NCI-H226 (cell line): ENCODE measurements at regions not wholly inside any gene's neighbourhood (a gene's known extent, or its start where the extent isn't known, plus 50 kb on each side); places are given as distances from the start of the nearest gene placed in this dataset.
"Not testable (repeated sequence)": the region's sequence is repeated elsewhere in the genome, so short reads cannot be mapped to it uniquely, and the experiment has no call there.

Experiments
- DNase-seq: peaks from one replicate; pipeline ENCODE4 v3.0.0-alpha.2; 2015

GRCh38 chr2:11997142-11997541, 250.7 kb downstream of the LPIN1 start:
- DNase-seq = no peak

- DNase-seq = no peak
Observed at GRCh38 chr2:11998218-11998617, 251.8 kb downstream of the LPIN1 start.

DNA sequence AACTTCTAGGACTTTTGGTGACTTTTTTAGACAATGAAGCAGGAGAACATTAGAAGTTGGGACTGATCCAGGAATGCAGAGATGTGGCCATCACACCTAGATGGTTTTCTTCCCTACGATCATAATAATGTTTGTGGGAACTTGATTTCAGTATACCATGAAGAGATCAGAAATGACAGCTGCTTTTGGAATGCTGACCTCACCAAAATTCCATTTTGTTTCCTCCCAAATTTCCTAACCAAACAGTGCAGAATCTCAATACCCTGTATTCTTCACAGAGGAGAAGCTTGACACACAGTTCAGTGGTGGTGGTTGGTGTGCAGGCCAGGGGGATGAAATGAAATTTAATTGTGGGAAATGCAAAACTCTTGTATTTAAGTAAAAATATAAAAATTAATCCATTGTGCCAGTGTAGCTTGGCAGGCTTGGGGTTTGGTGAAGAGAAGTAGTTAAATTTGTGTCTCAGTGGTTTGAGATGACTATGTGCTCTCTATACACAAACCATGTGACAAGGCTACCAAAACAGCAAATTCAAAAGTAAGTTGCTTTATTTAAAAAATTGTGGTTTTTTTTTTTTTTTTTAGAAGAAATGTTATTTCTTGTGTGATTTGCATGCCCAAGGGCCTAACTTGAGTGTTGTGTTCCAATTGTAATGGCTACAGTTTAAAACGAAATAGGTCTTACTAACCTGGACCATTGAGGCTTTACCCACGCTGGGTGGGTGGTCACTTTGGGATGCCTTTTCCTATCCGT, 252.4 kb downstream of the LPIN1 start:
- peak; percentile 62 for DNase-seq

DNA sequence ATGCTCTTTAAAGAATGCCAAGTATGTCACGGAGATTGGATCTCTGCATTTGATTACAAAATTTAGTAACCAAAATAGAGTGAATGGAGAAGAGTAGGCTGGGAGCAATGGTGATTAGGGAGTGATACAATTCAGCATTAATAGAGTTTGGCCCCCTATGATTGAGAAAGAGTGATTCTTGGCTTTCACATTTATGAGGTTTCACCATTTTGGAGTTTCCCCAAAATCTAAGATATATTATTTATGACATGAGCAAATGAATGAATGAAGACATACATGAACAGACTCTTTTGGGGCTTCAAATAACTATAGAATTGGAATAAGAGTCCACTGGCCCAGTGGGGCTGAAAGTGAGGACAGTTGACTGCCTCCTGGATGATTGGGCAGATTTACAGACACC, 255.2 kb downstream of the LPIN1 start:
- no peak for DNase-seq

DNA sequence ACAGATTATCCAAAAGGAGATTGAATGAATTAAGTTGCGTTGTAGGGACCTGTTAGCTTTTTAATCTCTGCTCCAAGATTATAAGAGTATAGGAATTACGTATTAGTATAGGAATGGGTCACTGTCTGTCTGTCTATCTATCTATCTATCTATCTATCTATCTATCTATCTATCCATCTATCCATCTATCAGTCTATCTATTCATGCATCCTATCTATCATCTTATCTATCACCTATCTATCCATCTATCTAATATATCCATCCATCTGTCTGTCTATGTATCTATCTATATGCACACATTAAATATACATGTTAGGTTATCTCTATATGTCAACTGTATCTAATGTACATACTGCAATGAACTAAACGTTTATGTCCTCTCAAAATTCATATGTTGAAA, 255.8 kb downstream of the LPIN1 start:
- no peak for DNase-seq

GRCh38 chr2:12004713-12005112, 258.3 kb downstream of the LPIN1 start:
- DNase-seq = no peak

DNA sequence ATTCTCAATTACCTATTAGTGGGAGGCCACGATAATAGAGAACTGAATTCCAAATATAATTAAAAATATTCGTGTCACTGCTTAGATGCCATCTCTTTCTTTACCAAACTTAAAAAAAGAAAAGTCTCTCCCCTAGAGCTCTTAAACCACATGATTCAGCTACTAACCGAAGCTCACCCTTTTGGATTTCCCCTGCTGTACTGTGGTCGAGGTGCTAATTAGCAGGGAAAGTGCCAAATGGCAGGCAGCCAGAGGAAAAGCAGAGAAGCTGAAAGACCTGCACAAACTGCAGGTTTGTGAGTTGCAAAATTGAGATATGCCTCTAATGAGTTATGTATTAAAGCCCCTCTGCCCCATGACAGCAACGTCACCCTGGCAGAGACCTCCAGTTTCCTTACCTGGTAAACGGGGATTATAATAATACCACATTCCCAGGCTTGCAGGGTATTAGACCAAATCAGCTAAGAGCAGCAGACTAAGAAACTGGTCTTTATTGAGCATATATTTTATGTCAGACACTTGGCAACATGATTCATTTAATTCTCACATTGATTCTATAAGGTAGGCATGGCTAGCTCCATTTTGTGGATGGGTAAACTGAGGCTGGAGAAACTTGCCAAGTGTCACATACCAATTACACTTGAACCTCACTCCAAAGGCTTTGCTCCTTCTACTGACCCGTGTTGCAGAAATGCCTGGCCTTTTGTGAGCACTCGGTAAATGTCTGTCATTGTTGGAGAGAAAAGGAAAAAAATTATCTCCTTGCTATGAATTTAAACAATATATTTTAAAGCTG, 259.7 kb downstream of the LPIN1 start:
- DNase-seq = peak; percentile 42

DNA sequence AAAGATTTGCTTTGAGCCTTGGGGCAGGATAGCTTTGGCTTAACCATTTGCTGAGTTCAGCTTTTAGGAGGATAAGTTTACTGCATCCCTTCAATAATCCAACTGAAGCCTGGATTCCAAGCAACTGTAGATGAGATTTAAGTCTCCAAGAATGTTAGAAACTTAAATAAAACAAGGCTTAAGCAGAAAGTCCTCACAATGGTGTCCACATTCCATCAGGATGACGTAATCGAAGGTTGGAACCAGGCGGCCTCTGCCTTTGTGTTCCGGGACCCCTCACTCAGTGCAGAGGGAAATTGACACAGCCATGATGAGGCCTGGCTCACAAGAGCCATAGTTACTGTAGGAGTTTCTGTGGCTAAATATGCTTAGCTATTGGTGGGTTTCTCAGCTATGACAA, 260.4 kb downstream of the LPIN1 start:
- peak; percentile 17 for DNase-seq

DNA sequence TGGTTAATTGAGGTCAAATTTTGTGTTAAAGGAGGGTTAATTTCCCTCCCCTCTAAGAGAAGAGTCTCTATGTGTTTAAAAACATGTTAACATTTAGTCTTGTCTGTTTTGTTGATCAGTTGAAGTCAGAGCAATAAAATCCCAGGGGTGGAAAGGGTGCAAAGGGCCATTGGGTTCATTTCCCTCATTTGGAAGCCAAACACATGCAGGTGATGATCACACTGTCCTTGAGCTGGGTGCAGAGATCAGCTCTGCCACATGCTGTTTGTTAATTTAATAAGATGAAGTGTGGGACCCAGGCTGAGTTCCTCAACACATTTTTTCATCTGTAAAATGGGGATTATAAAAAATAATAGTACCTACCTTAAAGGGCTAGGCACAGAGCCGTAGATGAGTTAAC, 260.9 kb downstream of the LPIN1 start:
- DNase-seq = no peak

DNA sequence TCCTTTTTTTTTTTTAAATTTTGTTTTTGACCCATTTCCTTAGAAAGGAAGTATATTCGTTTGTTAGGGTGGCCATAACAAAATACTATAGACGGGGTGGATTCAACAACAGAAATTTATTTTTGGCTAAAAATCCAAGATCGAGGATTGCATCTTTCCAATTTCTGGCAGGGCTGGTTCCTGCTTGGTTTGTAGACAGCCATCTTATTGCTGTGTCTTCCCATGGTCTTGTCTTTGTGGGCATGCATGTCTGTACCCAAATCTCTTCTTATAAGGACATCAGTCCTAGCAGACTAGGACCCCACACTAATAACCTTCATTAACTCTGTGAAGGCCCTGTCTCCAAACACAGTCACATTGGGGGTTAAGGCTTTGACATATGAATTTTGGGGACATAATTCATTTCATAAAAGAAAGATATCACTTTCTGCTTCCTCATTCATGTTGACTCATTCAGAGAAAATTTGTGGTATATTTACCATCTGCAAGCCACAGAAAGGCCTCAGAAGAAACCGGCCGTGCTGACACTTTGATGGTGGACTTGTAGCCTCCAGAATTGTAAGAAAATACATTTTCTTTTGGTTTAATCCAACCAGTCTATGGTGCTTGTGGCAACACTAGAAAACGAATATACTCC, 262.1 kb downstream of the LPIN1 start:
- peak; percentile 40 for DNase-seq

DNA sequence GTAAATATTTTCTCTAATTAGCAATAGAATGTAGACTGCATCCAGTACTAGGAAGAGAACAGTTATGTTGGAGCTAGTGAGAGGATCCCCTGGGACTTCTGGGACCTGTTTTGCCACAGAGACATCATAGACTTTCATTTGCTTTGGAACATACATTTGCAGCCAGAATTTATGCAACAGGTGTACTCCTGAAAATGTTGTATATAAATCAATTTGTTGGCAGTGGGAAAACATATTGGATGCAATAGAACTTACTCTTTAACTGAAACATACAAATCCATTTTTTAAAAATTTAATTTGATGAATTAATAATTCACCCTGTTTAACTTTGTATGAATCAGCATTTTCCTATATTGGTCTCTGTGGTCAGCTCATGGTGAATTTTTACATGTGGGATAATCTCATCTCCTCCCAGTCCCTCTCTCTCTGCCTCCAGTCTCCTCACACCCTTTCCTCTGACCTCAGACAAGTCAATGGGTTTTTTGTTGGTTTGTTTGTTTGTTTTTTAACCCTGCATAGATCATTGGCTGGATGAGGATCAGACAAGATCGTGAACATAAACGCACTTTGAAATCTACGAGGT, 263.0 kb downstream of the LPIN1 start:
- DNase-seq = no peak

DNA sequence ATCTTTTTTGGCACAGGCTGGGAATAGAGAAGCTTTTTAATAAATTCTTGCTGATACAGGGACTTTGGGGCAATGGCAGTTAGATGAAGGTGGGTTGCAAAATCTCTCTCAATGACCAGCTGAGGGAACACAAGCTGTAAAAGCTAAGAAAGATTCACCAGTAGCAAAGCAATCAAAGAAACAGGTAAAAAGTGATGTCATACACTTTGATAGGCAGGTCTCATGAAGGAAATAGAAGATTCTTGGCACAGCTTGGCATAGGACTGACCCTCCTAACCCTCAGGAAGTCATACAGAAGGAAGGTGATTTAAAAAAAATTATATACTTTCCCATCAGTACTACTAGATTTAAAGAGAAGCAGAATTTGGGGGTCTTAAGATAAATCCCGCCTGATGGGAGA, 263.6 kb downstream of the LPIN1 start:
- DNase-seq = no peak

DNA sequence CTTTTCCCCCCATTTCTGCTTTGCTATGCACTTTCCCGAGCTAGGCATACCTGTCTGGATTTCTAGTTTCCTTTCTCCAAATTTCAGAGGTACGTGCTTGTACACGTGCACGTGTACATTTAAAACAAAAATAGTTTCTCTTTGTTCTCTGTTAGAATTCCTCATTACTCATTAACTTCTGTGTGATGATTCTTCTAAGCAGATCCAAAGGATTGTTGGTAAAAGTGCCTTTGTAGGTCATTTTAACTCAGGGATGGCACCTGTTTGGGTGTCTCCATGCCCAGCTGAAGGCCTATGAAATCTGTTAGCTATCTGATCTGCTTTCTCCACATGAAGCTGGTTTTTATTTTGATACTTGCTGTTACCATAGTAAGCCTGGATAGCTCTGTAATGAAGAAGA, 264.3 kb downstream of the LPIN1 start:
- DNase-seq = no peak

DNA sequence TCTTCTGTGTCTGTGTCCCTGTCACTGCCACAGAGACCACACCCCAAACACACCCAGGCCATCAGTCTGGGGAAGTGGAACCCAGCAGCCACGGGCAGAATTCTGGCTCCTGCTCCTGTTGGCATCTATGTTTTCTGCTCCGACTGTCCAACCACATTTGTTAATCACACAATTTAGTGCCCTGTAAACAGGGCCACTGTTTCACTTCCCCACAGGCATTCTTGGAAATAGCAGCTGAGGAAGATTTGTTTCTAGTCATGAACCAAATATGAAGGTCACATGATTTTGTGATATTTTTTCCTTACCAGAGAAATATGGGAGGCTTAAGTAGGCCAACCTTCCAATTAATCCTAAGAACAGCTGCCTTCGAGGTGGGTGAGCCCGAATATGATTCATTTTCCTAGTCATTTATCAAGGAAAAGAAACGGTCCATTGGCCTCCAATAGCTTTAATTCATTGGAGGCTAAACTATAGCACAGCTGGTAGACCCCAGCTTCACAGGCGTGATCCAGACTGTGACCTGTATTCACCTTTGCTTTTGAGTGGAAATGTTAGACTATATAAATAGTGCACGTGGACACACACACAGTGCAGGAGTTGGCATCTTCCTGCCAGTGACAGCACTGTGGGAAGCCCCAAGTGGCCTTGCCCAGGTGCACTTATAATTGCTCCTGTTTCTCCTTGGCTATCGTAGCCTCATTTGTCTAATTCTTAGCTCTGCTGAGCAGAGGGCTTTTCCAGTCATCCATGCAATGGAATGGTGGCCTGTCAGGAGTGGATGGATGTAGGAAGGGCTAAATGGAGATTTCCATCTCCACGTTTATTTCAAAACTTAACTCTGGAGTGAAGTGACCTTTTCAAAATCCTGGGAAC, 267.9 kb downstream of the LPIN1 start:
- no peak for DNase-seq

DNA sequence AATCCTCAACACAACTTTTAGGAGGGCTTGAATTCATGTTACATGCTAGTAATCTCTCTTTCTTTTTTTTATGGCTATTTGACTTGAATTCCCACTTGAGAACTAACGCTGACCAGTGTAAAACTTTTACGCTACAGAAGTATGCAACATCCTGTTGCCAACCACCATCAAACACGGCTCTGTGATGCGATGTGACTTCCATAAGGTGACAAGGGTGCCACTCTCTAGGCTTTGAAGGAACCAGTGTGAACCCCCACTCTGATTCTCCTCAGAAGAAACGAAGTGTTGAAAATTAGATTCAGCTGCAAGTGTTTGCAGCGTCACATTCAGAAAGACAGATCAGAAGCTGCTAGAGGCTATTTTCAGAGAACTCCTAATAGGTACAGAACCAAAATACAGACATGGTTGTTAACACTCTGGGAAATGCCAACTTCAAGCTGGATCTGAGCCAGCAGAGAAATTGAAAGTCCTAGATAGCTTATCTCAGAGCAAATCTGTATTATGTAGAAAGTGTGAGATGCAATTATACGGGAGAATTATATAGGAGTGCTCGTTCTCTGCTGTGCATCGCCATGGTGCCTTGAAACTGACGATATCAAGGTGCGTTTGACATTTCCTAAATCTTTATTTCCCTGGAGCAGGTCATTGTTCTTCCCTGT, 271.2 kb downstream of the LPIN1 start:
- DNase-seq = no peak

DNA sequence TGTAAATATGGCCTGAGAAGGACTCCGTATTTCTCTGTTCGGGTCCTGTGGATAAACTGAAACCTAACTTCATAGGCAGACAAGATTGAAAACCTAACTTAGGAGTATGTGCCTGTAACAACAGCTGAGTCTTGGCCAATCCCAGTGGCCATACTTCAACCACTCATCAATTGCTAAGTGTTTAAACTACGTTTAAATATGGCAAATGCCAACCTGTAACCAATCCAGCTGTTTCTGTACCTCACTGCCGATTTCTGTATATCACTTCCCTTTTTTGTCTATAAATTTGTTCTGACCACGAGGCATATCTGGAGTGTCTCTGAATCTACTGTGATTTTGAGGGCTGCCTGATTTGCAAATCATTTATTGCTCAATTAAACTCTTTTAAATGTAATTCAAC, 272.3 kb downstream of the LPIN1 start:
- not testable (repeated sequence) for DNase-seq

- no peak for DNase-seq
Observed at GRCh38 chr2:12020833-12021469, 274.5 kb downstream of the LPIN1 start.

GRCh38 chr2:12024197-12024907, 277.9 kb downstream of the LPIN1 start:
- DNase-seq = peak; percentile 95

GRCh38 chr2:12027136-12027535, 280.7 kb downstream of the LPIN1 start:
- no peak for DNase-seq

GRCh38 chr2:12031866-12032265, 285.4 kb downstream of the LPIN1 start:
- DNase-seq = no peak

DNA sequence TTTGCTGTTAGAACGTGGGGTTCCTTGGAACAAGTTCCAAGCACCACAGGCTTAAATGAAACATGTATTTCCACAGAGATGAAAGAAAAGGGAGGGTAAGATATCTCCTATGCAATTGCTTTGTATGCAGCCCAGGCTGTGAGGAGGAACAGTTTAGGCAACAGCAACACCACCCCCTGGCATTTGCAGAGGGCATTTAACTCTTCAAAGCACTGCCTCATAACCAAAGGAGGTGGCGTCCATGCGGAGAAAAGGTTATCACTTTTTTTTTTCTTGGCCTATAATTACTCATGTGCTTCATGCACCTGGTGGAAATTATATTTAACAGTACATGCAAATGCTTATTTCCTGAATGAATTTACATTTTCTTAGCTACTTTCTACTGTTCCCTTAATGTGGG, 286.0 kb downstream of the LPIN1 start:
- peak; percentile 7 for DNase-seq
